ENCODE measurements at regions not wholly inside any gene's neighbourhood (a gene's known extent, or its start where the extent isn't known, plus 50 kb on each side); places are given as distances from the start of the nearest gene placed in this dataset.

DNA sequence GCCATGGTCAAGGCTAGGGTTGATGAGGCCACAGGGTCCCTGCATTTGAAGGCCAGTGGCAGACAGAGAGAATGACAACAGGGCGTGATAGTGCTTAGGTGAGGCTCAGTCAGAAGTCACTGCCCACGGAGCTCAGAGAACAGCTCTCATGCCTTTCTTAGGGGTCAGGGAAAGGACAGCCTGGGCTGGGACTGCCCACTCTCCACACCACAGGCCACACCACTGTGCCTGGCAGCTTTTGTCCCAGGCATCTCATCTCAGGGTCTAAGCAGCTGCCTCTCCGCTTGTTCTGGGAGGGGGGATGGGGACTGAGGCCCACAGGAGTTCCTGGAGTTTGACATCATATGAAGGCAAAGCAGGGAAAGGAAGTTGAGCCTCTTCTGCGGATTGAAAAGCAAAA, 150.2 kb upstream of the B3GAT1 start:
- no peak for DNase-seq

DNA sequence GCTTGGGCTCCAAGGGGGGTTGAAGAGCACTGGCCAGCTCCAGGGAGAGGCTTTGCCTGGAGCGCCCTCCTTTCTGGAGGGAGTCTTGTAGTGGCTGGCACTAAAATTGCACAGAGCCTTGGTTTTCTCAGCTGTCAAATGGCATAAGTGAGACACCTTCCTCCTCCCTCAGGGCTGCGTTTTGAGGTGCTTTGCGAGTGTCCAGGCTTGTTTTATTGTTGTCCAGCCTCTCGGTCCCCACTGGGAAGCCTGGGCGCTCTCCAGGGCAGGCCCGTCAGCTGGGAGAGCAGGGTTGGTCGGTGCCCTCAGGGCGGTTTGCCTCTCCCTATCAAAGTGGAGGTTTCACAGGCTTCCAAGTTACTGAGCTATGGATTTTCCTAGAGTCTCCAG, 149.3 kb upstream of the B3GAT1 start:
- DNase-seq = no peak

DNA sequence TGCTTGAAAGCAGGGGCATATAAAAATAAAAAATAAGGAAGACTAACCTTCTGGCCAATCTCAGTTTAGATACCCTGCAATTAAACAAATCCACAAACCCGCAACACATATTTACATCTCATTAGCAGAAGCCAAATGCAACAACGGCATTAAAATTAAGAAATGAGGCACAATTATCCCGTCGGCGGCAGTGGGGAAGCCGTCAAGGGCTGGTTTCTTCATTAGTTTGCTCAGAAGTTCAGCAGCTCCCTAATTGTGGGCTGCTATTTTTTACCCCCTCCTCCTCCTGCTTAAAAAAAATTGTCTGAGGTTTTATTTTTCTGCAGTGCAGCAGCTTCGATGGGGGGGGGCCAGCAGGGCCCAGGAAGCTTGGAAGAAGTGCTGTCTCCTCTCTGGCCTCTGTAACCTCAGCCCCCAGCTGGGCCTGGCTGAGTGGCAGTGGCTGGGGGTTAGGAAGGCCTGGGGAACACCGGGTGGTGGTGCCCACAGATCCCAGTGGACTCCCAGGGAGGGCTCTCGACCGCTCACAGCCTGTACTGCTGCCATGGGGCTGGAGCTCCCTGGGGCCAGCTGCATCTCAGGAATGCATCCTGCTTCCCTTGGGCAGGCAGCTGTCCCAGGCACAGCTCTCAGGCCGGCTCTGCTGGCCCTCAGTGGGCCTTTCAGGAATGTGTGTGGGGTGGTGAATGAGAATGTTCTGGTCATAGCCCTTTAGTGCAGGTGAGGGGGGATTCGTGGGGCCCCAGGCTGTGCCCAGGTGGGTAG, 148.7 kb upstream of the B3GAT1 start:
- no peak for DNase-seq

DNA sequence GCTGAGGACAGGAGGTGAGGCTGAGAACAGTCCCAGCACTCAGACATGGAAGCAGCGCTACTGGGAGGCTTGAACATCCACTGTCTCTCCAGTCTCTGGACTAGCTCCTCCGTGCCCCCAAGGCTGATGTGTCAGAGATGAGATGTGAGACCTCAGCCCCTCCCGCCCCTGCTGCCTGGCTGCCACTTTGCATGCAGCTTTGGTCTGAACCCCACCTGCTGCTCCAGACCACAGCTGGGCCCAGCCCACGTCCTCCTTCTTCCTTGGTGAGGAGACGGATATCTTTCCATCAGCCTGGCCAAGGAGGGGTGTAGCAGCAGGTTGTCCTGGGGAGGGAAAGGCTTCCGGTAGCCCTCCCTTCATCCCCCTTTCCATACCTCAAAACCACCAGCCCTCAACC, 148.0 kb upstream of the B3GAT1 start:
- no peak for DNase-seq

DNA sequence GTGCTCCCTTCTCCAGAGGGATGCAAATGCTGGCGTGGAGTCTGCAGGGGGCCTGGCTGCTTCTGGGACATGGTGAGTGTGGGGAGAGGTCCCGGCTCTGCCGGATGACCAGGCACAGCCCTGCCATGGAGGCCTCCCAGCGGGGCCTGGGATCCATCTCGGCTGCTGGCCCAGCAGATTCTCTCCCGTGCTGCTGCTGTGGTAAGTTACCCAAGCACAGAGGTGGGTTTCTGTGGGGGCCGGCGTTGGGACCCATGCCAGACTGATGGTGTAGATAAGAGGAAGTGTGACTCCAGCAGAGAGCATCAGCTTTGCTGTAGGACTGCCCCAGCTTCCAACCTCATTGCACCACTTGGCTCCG, 147.5 kb upstream of the B3GAT1 start:
- DNase-seq = no peak

DNA sequence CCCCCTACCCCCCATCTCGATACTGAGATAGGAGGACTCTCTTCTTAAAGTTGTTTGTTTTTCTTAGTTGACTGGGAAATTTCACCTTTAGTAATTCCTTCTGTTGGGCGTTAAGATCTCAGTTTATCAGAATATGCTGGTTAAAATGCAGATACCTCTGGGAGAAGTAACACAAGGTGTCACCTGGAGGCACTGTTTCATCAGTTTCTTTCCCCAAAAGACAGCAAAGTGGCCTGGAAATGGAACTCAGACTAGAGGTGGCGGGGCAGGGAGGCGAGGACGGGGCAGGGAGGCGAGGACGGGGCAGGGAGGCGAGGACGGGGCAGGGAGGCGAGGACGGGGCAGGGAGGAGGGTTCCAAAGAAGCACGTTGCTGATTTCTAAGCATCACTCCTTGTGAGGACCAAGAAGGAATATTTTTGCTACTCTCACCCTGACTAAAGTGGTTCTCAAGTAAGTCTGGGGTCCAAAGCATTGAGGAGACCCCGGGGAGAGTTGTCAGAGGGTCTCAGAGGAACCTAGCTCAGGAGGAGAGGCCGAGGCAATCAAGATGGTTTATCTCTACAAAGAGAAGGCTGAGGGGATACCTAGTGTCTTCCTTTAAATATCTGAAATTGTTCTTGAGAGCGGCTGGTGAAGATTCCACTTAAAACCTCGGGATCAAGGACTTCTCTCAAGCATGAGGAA, 147.0 kb upstream of the B3GAT1 start:
- DNase-seq = no peak

DNA sequence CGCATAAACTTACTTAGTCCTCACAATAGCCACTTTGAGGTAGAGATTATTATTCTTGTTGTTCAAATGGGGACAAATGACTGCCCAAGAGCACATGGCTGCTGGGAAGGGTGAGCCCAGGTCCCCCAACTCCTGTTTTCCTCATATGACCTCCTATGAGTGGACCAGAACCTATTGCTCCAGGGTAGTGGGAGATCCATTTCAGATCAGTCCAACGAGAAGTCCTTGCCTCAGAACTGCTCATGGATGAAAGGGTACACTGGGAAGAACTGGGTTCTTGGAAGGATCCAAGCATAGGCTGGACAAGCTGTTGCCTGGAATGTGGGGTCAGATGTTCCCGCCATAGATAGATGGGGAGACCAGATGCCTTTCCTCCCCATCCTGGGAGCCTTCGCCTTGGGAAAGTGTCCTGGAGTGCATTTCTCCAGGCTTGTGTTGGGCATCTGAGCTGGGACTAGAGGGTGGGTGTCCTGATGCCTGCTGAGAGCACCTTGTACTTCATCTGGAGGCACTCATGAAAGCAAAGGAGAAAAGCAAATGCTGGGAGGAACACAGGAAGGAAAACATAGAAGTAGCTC, 146.3 kb upstream of the B3GAT1 start:
- DNase-seq = no peak

DNA sequence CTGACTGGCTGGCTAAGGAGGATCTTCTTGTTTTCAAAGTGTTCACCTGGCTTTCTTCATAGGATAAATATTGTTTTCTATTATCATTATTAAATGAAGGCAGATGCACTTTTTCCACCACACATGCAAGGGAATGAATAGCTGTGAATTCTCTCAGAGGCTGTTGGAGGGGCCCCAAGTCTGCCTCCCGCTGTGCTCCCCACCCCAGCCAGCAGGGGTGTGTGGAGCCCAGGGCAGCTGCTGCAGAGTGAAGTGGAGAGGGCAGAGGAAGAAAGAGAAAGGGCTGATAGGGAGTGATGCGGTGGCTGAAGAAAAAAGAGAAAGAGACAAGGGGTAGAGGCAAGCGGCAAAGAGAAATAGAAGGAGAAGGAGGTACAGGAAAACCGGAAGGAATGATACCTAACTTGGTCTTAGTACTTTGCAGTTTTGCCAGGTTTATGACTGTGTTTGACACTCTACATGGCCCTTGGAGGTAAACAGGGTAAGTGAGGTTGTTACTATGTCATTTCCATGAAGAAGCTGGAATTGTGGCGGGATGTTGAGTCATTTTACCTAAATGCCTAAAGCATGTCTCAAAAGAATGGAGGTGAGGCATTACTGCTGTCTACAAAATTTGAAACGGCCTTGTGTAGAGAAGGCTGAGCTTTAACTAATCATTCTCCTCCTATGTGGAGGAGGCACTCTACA, 145.7 kb upstream of the B3GAT1 start:
- no peak for DNase-seq

DNA sequence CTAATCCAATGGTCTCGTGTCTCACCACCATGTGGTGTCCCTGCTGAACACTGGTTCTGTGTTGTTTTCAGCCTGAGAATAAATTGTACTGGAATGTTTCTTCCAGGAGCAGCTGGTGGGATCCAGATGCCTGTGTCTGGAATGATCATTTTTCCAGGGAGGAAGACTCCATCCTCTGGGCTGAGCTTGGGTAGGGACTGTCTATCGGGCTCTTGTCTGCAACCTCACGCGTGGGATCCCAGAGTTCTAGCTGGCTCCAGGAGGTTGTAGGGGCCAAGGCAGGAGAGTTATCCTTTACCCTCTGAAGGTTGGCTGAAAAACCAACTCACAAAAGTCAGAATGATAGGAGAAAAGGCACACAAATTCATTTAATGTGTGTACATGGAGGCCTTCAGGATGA, 144.1 kb upstream of the B3GAT1 start:
- DNase-seq = no peak

DNA sequence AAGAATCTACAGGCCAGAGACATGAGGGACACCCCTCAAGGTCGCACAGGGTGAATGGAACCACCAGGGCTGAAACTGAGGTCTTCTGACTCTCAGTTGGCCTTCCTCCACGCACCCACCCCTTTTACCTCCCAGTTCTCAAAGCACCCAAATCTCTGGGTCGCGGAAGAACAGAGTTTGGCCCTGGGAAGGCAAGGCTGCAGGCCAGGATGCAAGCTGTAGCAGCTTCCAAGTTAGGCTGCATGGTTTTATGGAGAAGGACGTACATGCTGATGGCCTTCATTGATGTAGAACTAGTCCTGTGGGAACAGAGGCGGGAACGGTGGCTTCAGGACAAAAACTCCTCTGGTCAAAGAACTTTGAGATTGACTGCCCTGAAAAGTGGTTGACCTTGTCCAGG, 143.5 kb upstream of the B3GAT1 start:
- no peak for DNase-seq

DNA sequence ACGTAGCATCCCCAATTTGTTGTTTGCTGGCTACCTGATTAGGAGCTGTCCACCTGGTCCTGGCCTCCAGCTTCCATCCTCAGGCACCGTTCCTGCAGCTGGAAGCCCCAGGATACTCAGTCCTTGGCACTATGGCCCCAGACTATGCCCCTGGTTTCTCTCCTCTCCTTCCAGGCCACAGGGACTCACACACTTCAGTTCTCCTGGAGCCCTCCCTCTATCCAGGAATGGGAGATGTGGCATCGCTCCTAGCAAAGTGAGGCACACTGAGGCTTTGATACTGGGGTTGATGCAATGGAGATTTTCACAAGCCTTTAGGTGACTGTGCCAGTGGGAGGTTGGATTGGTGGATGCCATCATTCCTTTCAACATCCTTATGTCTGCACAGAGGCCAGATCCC, 142.8 kb upstream of the B3GAT1 start:
- DNase-seq = no peak

DNA sequence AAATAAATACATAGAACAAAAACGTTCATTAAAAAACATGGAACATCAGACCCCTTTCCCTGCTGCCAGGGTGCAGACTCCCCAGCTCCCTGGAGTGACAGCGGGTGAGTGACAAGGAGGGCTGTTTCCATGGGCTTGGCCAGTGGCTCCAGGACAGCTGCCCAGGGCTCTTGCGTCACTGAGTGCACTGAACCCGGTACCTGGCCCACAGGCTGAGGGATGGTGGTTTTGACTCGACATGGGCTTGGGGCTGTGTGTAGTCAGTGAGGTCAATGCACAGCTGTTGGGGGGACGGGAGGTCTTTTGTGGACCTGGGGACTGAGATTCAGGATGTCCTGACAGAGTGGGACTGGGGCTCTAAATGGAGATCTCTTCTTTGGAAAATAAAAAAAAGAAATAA, 142.1 kb upstream of the B3GAT1 start:
- no peak for DNase-seq

DNA sequence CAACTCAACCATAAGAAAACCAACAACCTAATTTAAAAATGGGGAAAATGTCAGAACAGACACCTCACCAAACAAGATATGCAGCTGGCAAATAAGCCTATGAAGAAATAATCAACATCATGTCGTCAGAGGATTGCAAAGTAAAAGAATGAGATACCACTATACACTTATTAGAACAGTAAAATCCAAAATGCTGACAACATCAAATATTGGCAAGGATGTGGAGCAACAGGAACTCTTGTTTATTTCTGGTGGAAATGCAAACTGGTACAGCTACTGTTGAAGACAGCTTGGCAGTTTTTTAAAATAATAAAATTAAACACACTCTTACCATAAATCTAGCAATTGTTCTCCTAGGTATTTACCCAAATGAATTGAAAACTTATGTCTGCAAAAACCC, 140.7 kb upstream of the B3GAT1 start:
- no peak for DNase-seq

DNA sequence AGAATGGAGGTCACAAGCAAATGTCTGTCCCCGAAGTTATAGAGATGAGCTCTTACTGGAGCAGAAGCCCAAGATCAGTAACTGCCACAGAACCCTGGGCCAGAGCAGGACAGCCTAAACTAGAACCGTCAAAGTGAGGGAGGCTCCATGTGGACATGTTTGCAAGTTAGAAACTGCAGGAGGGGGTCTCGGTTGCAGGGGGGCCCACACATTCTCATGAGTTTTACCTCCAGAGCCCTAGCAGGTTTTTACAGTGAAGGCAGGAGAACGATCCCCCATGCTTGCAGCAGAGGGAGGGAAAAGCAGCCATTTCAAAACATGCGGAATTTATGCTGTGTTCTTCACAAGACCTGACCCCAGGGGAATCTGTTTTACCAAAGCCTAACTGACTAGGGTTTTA, 133.5 kb upstream of the B3GAT1 start:
- DNase-seq = no peak

DNA sequence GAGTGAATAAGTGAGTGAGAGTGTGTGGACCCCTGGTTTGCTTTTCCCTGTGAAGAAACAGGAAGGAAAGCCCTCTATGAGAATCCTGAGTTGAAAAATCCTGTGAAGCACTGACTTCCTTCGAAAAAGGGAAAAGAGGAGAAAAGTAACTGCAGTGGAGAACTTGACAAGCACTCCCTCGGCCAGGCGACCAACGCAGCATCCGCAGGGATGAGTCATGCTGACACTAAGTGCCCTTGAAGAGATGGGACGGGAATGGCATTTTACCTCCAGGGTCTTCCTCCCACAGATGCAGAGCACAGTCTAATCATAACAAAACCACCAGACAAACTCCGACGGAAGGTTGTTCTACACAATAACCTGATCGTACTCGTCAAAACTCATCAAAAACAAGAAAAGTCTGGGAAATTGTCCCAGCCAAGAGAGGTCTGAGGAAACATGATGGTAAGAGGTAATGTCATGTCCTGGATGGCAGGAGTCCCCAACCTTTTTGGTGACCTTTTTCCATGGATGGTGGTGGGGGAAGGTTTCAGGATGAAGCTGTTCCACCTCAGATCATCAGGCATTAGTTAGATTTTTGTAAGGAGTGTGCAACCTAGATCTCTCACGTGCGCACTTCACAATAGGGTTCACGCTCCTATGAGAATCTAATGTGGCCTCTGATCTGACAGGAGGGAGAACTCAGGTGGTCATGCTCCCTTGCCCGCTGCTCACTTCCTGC, 132.2 kb upstream of the B3GAT1 start:
- no peak for DNase-seq

DNA sequence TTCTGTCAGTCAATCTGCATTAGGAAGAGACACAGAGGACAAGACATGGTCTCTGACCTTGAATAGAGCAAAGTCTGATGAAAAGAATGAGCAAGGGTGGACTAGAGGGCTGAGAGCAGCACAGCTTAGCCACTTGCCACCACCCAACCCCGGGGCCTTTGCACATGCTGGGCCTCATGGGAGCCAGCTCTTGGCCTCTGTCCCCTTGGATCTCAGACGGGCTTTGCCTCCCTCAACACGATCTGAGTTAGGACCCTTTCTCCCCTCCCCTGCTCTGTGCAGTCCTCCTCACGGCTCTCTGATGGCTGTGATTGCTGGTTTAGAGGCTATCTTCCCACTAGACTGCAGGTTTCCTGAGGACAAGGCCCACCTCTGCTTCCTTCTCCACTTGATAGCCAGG, 131.6 kb upstream of the B3GAT1 start:
- no peak for DNase-seq

DNA sequence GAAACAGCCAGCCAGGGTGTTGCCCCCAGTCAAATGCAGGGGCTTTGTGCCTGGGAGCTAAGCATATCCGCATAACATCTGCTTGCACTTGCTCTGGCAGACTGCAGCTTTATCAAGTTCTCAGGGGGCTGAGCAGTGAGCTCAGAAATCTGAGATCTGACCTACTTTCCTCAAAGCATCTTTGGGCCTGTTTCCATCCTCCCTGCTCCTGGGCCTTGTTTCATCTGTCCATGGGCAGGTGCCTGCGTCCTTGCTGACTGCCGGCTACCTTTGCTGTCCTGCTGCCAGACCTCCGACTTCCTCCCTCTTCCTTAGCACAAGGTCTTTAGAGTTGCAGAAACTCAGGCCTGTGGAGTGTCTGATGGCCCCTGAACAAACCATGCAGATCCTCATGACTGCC, 131.2 kb upstream of the B3GAT1 start:
- no peak for DNase-seq

DNA sequence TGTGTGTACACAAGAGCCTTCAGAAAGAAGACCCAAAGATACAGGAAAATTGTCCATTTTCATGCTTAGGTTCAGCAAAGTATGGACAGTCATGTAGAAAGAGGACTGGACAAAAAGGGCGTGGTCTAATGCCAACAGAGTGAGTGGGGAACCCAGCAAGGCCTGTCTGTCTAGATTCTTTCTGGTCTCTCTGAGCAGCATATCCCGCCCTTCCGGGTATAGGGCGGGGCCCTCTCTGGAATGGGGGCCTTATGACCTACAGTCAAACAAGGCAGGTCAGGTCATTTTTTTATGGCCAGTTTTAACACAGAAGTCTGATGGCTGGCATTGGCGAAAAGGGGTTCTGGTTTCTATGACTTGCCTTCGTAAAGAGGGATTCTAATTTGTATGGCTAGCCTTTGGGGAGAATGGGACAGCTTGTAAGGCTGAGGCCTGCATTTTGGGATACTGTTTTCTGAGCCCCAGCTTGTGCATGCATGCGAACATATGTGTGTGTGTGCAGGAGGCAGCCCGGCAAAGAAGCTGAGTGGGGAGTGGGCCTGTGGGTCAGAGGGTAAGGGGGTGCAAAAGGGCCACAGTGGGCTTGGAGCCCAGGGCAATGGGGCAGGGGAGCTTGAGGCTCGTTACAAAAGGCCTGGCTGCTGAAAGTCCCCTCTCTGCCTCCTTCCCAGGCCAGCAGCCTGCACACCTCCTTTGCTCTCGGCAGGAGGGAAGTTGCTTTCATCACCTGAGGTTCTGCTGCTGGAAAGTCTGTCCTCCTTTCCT, 130.5 kb upstream of the B3GAT1 start:
- DNase-seq = no peak

DNA sequence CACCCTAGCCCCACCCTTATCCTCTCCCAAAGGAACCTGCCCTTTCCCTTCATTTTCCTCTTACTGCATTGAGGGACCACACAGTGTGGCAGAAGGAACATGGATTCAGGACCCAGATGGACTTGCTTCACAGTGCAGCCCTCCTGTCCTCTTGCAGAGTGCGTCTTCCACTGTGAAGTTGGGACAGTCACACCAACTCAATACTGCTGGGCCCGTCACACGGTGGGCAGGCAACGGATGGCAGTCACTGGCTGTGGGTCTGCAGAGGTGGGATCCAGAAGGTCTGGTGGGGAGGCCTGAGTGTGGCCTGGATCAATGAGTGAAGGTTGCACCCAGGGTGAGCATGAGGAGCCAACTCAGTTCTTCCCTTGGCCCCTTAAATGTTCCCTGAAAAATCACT, 129.9 kb upstream of the B3GAT1 start:
- no peak for DNase-seq

DNA sequence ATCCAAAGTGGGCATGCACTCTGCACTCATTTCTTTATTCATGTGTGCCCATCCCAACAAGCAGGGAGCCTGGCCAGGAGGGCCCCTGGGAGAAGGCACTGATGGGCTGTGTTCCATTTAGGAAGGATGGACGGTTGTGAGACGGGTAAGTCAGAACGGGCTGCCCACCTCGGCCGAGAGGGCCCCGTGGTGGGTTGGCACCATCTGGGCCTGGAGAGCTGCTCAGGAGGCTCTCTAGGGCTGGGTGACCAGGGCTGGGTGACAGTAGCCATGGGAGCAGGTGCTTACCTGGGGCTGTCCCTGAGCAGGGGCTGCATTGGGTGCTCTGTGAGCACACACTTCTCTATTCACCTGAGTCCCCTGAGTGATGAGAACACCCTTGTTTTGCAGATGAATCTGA, 129.3 kb upstream of the B3GAT1 start:
- DNase-seq = no peak

DNA sequence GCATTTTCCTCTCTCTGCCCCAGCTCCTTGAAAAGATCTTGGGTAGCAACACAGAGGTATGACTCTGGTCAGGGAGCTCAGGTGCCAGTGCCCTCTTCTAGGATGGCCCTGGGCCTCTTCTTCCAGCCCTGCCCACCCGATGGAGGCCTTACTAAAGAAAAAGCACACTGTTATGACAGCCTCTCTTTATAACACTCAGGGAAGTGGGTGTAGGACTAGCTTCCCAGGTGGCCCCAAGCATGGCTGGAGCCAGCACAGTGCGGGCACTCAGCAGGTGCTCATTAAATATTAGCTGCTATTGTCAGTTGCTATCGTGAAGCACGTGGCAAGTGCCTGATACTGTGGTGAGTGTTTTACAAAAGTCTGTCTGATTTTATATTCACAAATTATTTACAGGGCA, 127.2 kb upstream of the B3GAT1 start:
- DNase-seq = no peak

DNA sequence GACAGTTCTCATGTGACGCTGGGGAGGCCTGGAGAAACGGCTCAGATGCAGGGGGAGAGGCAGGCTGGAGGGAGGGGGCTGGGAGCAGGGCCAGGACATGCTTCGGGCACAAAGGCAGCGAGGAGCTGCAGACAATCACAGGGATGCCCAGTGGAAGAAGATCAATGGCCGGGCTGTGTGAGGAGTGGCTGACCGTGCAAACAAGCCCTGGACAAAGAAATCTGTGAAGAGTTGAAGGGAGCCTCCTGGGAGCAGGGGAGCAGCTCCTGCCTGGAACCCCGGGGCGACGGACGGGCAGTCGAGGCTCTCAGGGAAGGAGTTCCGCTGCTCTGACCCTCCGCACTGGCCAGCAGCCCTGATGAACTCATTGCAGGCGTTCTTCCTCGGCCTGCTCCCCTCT, 126.7 kb upstream of the B3GAT1 start:
- DNase-seq = no peak

DNA sequence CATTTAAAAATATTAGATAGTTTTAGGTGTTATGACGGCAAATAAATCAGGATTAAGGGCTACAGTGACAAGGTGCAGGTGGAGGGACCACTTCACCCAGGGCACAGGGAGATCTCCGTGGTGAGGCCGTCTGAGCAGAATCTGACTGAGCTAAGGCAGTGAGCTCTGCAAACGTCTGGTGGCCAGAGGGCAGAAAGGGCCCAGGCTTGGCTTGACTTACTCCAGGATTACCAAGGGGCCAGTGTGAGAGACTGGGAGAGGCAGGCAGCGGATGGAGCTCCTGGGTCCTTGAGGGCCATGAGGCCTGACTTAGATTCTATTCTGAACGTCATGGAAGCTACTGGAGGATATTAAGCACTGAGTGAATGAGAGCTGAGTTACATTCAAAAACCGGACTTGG, 125.9 kb upstream of the B3GAT1 start:
- DNase-seq = no peak
